MCF 10A (cell line): ENCODE measurements at regions not wholly inside any gene's neighbourhood (a gene's known extent, or its start where the extent isn't known, plus 50 kb on each side); places are given as distances from the start of the nearest gene placed in this dataset.

Experiments
- BruUV-seq: library from RNA; stranded (reverse); fragments of 400-500 nt; replicated peaks from 2 replicates; lab custom pipeline; 2021; lab: Mats Ljungman, UMichigan
- CTCF ChIA-PET: fragments of 300-600 bp; sonication (Branson Sonifier 250); formaldehyde crosslinking; extraction: SDS; loops from one replicate; lab custom pipeline; 2021; ENCODE audit warnings: antibody characterized with exemption, inconsistent platforms; lab: Yijun Ruan, JAX
- POLR2A ChIA-PET: fragments of 300-600, 350-650 bp; sonication (Branson Sonifier 250); formaldehyde crosslinking; extraction: SDS; loops from one replicate; lab custom pipeline; 2020; ENCODE audit warnings: antibody characterized with exemption, inconsistent platforms; lab: Yijun Ruan, JAX
- DNase-seq: peaks from one replicate; pipeline ENCODE4 v3.0.0-alpha.2; 2018; ENCODE audit not compliant: unreplicated experiment
- H3K27ac Mint-ChIP-seq: one replicate; pipeline ENCODE4 v1.8.0; 2022; ENCODE audit warnings: mild to moderate bottlenecking, low read depth, mixed read lengths; ENCODE audit not compliant: unreplicated experiment
- H3K27me3 Mint-ChIP-seq: one replicate; pipeline ENCODE4 v1.8.0; 2022; ENCODE audit warnings: mixed read lengths; ENCODE audit not compliant: insufficient read depth, unreplicated experiment
- H3K36me3 Mint-ChIP-seq: one replicate; pipeline ENCODE4 v1.8.0; 2022; ENCODE audit warnings: mild to moderate bottlenecking, moderate library complexity, mixed read lengths; ENCODE audit not compliant: insufficient read depth, unreplicated experiment
- H3K4me1 Mint-ChIP-seq: one replicate; pipeline ENCODE4 v1.8.0; 2022; ENCODE audit warnings: mixed read lengths; ENCODE audit not compliant: insufficient read depth, unreplicated experiment
- H3K4me3 Mint-ChIP-seq: one replicate; pipeline ENCODE4 v1.8.0; 2022; ENCODE audit warnings: mild to moderate bottlenecking, moderate library complexity, mixed read lengths; ENCODE audit not compliant: unreplicated experiment
- H3K9me3 Mint-ChIP-seq: one replicate; pipeline ENCODE4 v1.8.0; 2022; ENCODE audit warnings: mixed read lengths; ENCODE audit not compliant: unreplicated experiment
- CTCF ChIP-seq: fragments of 200-600 bp; IDR thresholded peaks from one replicate; pipeline ENCODE4 v1.8.0; 2022; ENCODE audit warnings: antibody characterized with exemption, mild to moderate bottlenecking; ENCODE audit not compliant: unreplicated experiment
- intact Hi-C: fragments of 100-400 bp; cut with micrococcal nuclease; formaldehyde crosslinking; loops from 2 replicates; pipeline ENCODE4 v1.14.1; 2022

- ChIA-PET POLR2A (no interaction called here), CTCF (interaction anchor here (0.7 to 1.3 kb wide), 4 partner anchors 14 to 301 kb away, joined by 3 read pairs; no protein-coding TSS in a partner anchor)
- Mint-ChIP-seq H3K27me3 (peaks cover 18% of the 10 kb centered on the region), H3K9me3 (no peaks in the 10 kb centered on the region), H3K27ac (no peak overlapping the region), H3K36me3 (no peaks in the 10 kb centered on the region), H3K4me3 (no peak overlapping the region), H3K4me1 (no peaks in the 10 kb centered on the region)
- TF ChIP-seq CTCF: no peak
- no TSS peak for BruUV-seq
- DNase-seq: no peak
- intact Hi-C loops: no loop called here
Observed at GRCh38 chr7:25976630-25977029, 175.4 kb upstream of the NFE2L3 start.

- Mint-ChIP-seq H3K27me3 (peaks cover 3% of the 10 kb centered on the region), H3K36me3 (no peaks in the 10 kb centered on the region), H3K4me1 (no peaks in the 10 kb centered on the region), H3K4me3 (no peak overlapping the region), H3K27ac (no peak overlapping the region), H3K9me3 (no peaks in the 10 kb centered on the region)
- intact Hi-C loops: no loop called here
- no peak for TF ChIP-seq CTCF
- CTCF ChIA-PET: interaction anchor here (0.6 kb wide), 1 partner anchor 84 kb away, joined by 3 read pairs; no protein-coding TSS in a partner anchor
- DNase-seq: no peak
- no TSS peak for BruUV-seq
- POLR2A ChIA-PET: no interaction called here
Observed at GRCh38 chr7:25978466-25978865, 173.5 kb upstream of the NFE2L3 start.

GRCh38 chr7:25979605-25980004 is 172.4 kb upstream of the NFE2L3 start:
- POLR2A ChIA-PET: no interaction called here
- no peak for DNase-seq
- CTCF ChIA-PET: no interaction called here
- Mint-ChIP-seq H3K36me3 (no peaks in the 10 kb centered on the region), H3K27ac (no peak overlapping the region), H3K4me1 (no peaks in the 10 kb centered on the region), H3K9me3 (no peaks in the 10 kb centered on the region), H3K4me3 (no peak overlapping the region), H3K27me3 (no peaks in the 10 kb centered on the region)
- intact Hi-C loops: no loop called here
- no peak for TF ChIP-seq CTCF
- no TSS peak for BruUV-seq

- intact Hi-C loops: no loop called here
- POLR2A ChIA-PET: no interaction called here
- BruUV-seq: no TSS peak
- Mint-ChIP-seq H3K4me1 (no peaks in the 10 kb centered on the region), H3K36me3 (no peaks in the 10 kb centered on the region), H3K9me3 (no peaks in the 10 kb centered on the region), H3K27ac (no peak overlapping the region), H3K4me3 (no peak overlapping the region), H3K27me3 (peaks cover 16% of the 10 kb centered on the region)
- CTCF ChIA-PET: interaction anchor here (0.7 to 1.3 kb wide), 2 partner anchors 89 to 90 kb away, joined by 4 read pairs; no protein-coding TSS in a partner anchor
- TF ChIP-seq CTCF: no peak
- DNase-seq: peak; percentile 10
Observed at GRCh38 chr7:25982684-25983083, 169.3 kb upstream of the NFE2L3 start.
